IPS-20b (cell line): ENCODE measurements at regions not wholly inside any gene's neighbourhood (a gene's known extent, or its start where the extent isn't known, plus 50 kb on each side); places are given as distances from the start of the nearest gene placed in this dataset.
A peak's percentile ranks its signal among the peaks of the same experiment; 100 is the strongest.

Source experiments
- H3K27ac ChIP-seq: one replicate; pipeline ENCODE4 v1.5.1; 2013; ENCODE audit warnings: low read length
- H3K27me3 ChIP-seq: 2 replicates; pipeline ENCODE4 v1.6.1; 2013; ENCODE audit warnings: mild to moderate bottlenecking, low read length, inconsistent platforms; ENCODE audit not compliant: insufficient read depth
- H3K36me3 ChIP-seq: 2 replicates; pipeline ENCODE4 v1.6.1; 2013; ENCODE audit warnings: low read depth, mild to moderate bottlenecking, inconsistent platforms, low read length, moderate library complexity; ENCODE audit not compliant: insufficient read depth
- H3K4me1 ChIP-seq: 2 replicates; pipeline ENCODE4 v1.6.1; 2013; ENCODE audit warnings: mild to moderate bottlenecking, control low read depth, inconsistent platforms, low read length, moderate library complexity; ENCODE audit not compliant: insufficient read depth
- H3K4me3 ChIP-seq: 2 replicates; pipeline ENCODE4 v1.5.1; 2013; ENCODE audit warnings: mild to moderate bottlenecking, low read length, inconsistent platforms
- H3K9ac ChIP-seq: 2 replicates; pipeline ENCODE4 v1.6.1; 2013; ENCODE audit warnings: low read depth, mild to moderate bottlenecking, inconsistent platforms, low read length, moderate library complexity
- H3K9me3 ChIP-seq: 2 replicates; pipeline ENCODE4 v1.6.1; 2013; ENCODE audit warnings: mild to moderate bottlenecking, low read depth, low read length, inconsistent platforms; ENCODE audit not compliant: insufficient read depth

DNA sequence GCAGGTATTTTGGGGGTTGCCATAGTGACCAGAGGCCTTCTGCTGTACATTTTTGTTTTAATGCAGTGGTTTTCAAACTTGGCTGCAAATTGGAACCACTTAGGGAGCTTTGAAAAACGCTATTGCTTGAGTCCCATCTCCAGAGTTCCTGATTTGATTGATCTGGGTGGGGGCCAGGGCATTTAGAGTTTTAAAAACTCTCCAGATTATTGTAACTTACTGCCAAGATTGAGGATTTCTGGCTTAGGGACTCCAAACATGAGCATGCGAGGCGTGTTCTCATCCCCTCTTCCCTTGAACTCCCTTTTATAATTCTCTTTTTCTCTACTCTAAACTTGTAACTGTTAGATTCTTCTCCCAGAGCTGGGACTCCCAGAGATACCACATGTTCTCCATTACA lies 340.8 kb upstream of the SUCLG2 start:
- Histone ChIP-seq H3K27me3 (no peaks in the 10 kb centered on the region), H3K36me3 (no peaks in the 10 kb centered on the region), H3K9ac (no peak overlapping the region), H3K9me3 (no peaks in the 10 kb centered on the region), H3K4me1 (peaks cover 5% of the 10 kb centered on the region; the same call in 1 of the 2 replicates), H3K4me3 (no peak overlapping the region), H3K27ac (no peak overlapping the region)

DNA sequence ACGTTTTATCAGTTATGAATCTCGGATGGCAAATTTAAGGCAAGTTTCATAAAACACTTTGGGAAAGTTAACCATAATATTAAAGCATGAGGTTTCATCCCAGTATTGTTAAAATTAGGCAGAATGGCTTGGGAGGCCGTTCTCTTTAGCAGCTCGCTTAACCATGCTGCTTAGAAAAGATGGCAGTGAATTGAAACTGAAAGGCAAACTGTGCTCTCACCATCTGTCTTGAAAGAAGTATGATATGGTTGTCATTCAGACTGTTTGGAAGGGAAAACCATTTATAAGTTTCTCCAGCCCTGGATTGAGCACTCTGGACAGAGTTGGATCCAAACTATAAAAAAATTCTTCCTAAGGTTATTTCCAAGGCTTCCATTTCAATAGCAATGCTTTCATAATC lies 332.3 kb upstream of the SUCLG2 start:
- Histone ChIP-seq H3K4me1 (no peaks in the 10 kb centered on the region), H3K4me3 (no peak overlapping the region), H3K36me3 (no peaks in the 10 kb centered on the region), H3K9ac (no peak overlapping the region), H3K27me3 (no peaks in the 10 kb centered on the region), H3K9me3 (no peaks in the 10 kb centered on the region), H3K27ac (no peak overlapping the region)

DNA sequence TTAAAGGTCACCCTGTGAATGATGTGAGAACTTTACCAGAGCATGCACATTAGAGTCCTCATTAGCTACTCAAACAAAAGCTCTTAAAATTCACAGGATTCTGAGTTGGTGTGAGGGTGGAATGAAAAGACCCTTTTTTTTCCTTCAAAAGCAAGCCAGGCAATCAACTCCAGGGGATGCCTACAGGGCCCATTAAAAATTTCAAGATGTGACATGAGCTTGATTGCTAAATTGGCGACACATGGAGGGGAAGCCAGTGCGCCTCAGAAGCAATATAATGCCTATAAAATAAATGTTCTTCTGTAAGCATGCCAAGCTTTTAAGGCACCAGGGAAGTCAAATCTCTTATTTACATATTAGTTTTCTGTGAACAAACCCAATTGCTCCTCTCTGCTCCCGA lies 328.8 kb upstream of the SUCLG2 start:
- Histone ChIP-seq H3K9me3 (no peaks in the 10 kb centered on the region), H3K27ac (no peak overlapping the region), H3K4me1 (no peaks in the 10 kb centered on the region), H3K9ac (no peak overlapping the region), H3K4me3 (no peak overlapping the region), H3K27me3 (no peaks in the 10 kb centered on the region), H3K36me3 (no peaks in the 10 kb centered on the region)

DNA sequence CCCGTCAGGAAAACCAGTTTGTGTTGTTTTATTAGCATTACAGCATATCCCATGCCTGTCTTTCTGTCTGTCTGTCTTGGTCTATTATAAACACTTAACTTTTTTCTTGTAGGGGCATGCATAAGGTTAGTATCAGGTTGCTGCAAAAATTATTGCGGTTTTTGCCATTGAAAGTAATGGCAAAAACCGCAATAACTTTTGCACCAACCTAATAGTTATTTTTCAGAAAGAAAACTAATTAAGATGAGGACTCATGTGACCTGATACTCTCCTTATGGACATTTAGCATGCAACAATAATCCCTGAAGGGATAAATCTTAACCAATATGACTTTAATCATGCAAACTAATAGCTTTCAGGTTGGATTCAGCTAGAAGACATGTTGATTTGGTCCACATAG lies 326.7 kb upstream of the SUCLG2 start:
- H3K4me1 ChIP-seq = no peaks in the 10 kb centered on the region
- no peak overlapping the region for H3K4me3 ChIP-seq
- H3K27me3 ChIP-seq = no peaks in the 10 kb centered on the region
- no peaks in the 10 kb centered on the region for H3K9me3 ChIP-seq
- no peak overlapping the region for H3K27ac ChIP-seq
- no peak overlapping the region for H3K9ac ChIP-seq
- H3K36me3 ChIP-seq = no peaks in the 10 kb centered on the region

DNA sequence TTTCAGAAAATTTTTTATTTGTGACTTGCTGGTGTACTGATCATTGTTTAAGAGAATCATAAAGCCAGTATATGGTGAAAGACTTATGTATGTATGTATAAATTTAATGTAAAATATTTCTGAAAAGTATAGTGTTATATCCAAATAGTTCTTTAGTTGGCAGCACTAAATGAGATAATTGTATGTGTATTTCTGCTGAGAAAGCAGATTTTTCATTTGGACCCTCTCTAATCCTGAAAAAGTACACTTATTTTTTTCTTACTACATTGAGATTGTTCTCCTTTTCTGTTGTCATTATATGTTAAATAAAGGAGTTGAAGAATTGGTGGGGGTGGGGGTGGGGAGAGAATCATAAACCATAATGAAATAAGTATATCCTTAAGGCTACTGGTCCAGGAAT lies 324.9 kb upstream of the SUCLG2 start:
- Histone ChIP-seq H3K4me3 (no peak overlapping the region), H3K4me1 (no peaks in the 10 kb centered on the region), H3K27me3 (no peaks in the 10 kb centered on the region), H3K36me3 (no peaks in the 10 kb centered on the region), H3K9ac (no peak overlapping the region), H3K27ac (no peak overlapping the region), H3K9me3 (no peaks in the 10 kb centered on the region)

DNA sequence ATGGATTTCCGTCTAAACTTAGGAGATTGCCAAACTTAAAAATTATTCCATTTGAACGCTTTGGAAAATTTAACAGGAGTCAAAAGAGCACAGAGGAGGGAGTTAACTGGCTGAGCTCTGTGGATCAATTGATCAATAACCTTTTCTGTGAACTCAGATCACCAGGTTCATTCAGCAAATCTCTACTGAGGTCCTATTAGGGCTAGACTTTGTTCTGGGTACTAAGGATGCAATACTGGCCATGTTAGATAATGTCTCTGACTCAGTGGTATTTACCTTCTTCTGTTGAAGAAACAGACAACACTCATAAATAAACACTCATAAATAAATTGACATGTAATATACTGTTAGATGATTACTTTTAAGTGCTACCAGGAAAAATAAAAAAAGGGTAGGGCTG lies 323.4 kb upstream of the SUCLG2 start:
- no peaks in the 10 kb centered on the region for H3K9me3 ChIP-seq
- H3K36me3 ChIP-seq = no peaks in the 10 kb centered on the region
- no peaks in the 10 kb centered on the region for H3K27me3 ChIP-seq
- H3K9ac ChIP-seq = no peak overlapping the region
- H3K4me3 ChIP-seq = no peak overlapping the region
- H3K4me1 ChIP-seq = no peaks in the 10 kb centered on the region
- no peak overlapping the region for H3K27ac ChIP-seq

DNA sequence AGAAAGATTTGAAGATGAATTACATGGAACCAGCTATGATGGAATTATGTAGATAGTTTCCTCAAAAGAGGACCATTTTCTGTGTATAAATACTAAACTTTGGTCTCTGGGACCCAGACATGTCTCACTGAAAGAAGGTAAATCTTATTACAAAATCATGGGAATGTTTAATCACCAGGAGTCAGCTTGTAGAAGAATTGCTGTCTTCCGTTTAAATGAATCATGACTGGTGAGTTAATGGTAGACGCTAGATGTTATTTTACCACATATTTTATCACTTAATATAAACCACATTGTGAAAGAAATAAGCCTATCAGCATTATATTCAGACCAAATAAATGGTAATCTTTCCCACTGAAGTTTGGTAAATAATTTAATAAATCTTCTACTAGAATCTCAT lies 322.3 kb upstream of the SUCLG2 start:
- H3K9ac ChIP-seq = no peak overlapping the region
- H3K9me3 ChIP-seq = no peaks in the 10 kb centered on the region
- no peak overlapping the region for H3K4me3 ChIP-seq

DNA sequence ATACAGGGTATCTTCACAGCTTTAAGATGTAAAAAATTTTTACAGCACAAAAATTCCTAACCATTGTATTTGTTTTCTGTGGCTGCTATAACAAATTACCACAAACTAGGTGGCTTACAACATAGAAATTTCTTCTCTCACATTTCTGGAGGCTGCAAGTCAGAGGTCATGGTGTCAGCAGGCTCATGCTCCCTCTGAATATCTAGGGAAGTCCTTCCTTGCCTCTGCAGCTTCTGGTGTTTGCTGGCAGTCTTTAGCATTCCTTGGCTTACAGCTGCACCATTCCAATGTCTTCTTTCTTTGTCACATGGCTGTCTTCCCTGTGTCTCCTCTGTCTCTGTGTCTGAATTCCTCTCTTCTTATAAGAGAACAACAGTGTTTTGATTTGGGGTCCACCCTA lies 310.2 kb upstream of the SUCLG2 start:
- Histone ChIP-seq H3K4me1 (no peaks in the 10 kb centered on the region), H3K27me3 (no peaks in the 10 kb centered on the region), H3K4me3 (no peak overlapping the region), H3K9ac (no peak overlapping the region), H3K27ac (no peak overlapping the region), H3K9me3 (no peaks in the 10 kb centered on the region), H3K36me3 (no peaks in the 10 kb centered on the region)

More for the DNA sequence above, 322.3 kb upstream of the SUCLG2 start:
- no peaks in the 10 kb centered on the region for H3K36me3 ChIP-seq
- no peaks in the 10 kb centered on the region for H3K4me1 ChIP-seq
- H3K27ac ChIP-seq = no peak overlapping the region
- no peaks in the 10 kb centered on the region for H3K27me3 ChIP-seq

DNA sequence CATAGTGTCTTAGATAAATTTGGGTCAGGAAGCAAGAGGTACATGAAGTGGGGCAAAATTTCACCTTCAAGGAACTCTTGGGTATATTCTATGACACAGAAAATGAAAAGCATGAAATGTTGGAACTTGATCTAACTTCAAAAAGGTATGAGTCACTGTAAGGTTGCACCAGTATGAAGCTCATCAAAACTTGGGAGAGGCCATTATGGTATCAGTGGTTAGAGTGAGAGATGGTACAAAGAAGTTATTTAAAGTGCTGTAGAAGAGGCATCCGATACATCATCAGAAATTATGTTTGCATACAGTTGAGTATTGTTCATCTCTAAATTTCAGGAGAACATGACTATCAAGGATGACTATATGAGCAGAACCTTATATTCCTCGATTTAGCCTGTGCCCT lies 302.9 kb upstream of the SUCLG2 start:
- H3K4me3 ChIP-seq = no peak overlapping the region
- no peaks in the 10 kb centered on the region for H3K4me1 ChIP-seq
- H3K27me3 ChIP-seq = no peaks in the 10 kb centered on the region
- H3K36me3 ChIP-seq = no peaks in the 10 kb centered on the region
- no peak overlapping the region for H3K27ac ChIP-seq
- H3K9ac ChIP-seq = no peak overlapping the region
- no peaks in the 10 kb centered on the region for H3K9me3 ChIP-seq

DNA sequence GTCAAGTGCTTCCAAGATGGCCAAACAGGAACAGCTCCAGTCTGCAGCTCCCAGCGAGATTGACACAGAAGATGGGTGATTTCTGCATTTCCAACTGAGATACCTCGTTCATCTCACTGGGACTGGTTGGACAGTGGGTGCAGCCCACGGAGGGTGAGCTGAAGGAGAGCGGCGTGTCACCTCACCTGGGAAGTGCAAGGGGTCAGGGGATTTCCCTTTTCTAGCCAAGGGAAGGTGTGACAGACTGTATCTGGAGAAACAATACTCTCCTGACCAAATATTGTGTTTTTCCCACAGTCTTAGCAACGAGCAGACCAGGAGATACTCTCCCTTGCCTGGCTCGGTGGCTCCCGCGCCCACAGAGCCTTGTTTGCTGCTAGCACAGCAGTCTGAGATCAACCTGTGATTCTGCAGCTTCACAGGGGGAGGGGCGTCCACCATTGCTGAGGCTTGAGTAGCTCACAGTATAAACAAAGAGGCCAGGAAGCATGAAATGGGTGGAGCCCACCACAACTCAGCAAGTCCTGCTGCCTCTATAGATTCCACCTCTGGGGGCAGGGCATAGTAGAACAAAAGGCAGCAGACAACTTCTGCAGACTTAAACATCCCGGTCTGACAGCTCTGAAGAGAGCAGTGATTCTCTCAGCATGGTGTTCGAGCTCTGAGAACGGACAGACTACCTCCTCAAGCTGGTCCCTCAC lies 293.5 kb upstream of the SUCLG2 start:
- Histone ChIP-seq H3K4me3 (peak overlapping the region; percentile 24), H3K36me3 (no peaks in the 10 kb centered on the region), H3K9me3 (no peaks in the 10 kb centered on the region), H3K4me1 (peaks cover 3% of the 10 kb centered on the region; the same call in 1 of the 2 replicates), H3K27me3 (no peaks in the 10 kb centered on the region), H3K27ac (no peak overlapping the region), H3K9ac (no peak overlapping the region)

DNA sequence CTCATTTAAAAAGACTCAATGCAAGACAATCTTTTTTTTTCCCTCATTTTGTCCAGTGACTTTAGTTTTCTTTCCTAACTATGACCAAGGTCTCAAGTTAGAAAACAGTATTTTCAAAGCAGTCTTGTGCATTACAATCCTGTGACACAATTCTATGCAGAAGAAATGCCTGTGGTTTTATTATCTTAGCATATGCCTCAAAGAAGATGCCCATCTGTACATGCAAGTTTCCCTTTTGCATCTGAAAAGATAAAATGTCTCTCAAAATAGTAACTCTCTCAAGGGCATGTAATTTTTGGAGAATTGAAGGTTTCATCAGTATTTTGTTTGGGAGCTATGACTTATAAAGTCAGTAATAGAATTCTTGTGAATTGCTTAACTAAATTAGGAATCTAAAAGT lies 292.0 kb upstream of the SUCLG2 start:
- Histone ChIP-seq H3K27ac (no peak overlapping the region), H3K27me3 (no peaks in the 10 kb centered on the region), H3K4me3 (no peak overlapping the region), H3K36me3 (no peaks in the 10 kb centered on the region), H3K9ac (no peak overlapping the region), H3K4me1 (peaks cover 3% of the 10 kb centered on the region; the same call in 1 of the 2 replicates), H3K9me3 (no peaks in the 10 kb centered on the region)

DNA sequence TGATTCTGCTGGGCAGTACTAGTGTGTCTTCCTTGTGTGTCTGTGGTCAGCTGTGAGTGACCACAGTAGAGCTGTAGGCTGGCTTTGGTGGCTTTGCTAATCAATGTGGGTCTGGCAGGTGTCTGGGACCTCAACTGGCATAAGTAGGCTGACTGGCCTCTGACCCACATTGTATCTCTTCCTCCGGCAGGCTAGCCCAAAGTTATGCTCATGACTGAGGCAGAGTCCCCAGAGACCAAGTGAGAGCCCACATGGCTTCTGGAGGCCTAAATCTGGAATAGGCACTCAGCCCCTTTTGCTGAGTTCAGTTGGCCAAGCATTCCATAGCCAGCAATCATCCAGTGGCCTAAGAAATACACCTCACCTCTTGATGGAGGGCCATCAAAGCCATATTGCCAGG lies 289.1 kb upstream of the SUCLG2 start:
- H3K27me3 ChIP-seq = no peaks in the 10 kb centered on the region
- no peak overlapping the region for H3K9ac ChIP-seq
- no peaks in the 10 kb centered on the region for H3K36me3 ChIP-seq
- H3K4me1 ChIP-seq = peaks cover 3% of the 10 kb centered on the region; the same call in 1 of the 2 replicates
- no peak overlapping the region for H3K27ac ChIP-seq
- no peaks in the 10 kb centered on the region for H3K9me3 ChIP-seq
- H3K4me3 ChIP-seq = no peak overlapping the region
